Peyer's patch (tissue), 4 donors: ENCODE measurements at regions not wholly inside any gene's neighbourhood (a gene's known extent, or its start where the extent isn't known, plus 50 kb on each side); places are given as distances from the start of the nearest gene placed in this dataset.
A peak's percentile ranks its signal among the peaks of the same experiment; 100 is the strongest.

Experiments used
- DNase-seq, 3 donors: peaks; one replicate each; pipeline ENCODE4 v3.0.0-alpha.2; 2017 to 2019
- H3K27ac ChIP-seq, 4 donors: fragments of 200-600 bp; sonication (generic); one replicate each; pipeline ENCODE4 v1.5.1; 2016 to 2019
- H3K27me3 ChIP-seq, 2 donors: fragments of 200-600 bp; sonication (generic); one replicate each; pipeline ENCODE4 v1.5.1; 2019
- H3K36me3 ChIP-seq, 3 donors: fragments of 200-600 bp; sonication (generic); one replicate each; pipeline ENCODE4 v1.5.1; 2016 to 2019
- H3K4me1 ChIP-seq, 4 donors: fragments of 200-600 bp; sonication (generic); one replicate each; pipeline ENCODE4 v1.5.1; 2016 to 2019
- H3K4me3 ChIP-seq, 4 donors: fragments of 200-600 bp; sonication (generic); 1 replicate in 3 of 4; 2 replicates in 1 of 4; pipeline ENCODE4 v1.5.1; 2016 to 2019; ENCODE audit warnings: mild to moderate bottlenecking in 1 of 4
- H3K9me3 ChIP-seq, 4 donors: fragments of 200-600 bp; sonication (generic); one replicate each; pipeline ENCODE4 v1.5.1; 2016 to 2019; ENCODE audit warnings: mild to moderate bottlenecking in 1 of 4
- POLR2A ChIP-seq, 2 donors: fragments of 450-650 bp; IDR thresholded peaks; one replicate each; pipeline ENCODE4 v1.5.1; 2017; ENCODE audit warnings: antibody characterized with exemption in 2 of 2, mild to moderate bottlenecking in 2 of 2, moderate library complexity in 2 of 2
- TF ChIP-seq, protein P1 (sequence below), 6 experiments: fragments of 450-650 bp in 4 of 6; fragments of 200-600 bp in 2 of 6; sonication (generic) in 1 of 6; IDR thresholded peaks; one replicate each; pipeline ENCODE4 v1.5.1; 2017 to 2019; ENCODE audit warnings: antibody characterized with exemption in 6 of 6, mild to moderate bottlenecking in 3 of 6, moderate library complexity in 1 of 6

DNA sequence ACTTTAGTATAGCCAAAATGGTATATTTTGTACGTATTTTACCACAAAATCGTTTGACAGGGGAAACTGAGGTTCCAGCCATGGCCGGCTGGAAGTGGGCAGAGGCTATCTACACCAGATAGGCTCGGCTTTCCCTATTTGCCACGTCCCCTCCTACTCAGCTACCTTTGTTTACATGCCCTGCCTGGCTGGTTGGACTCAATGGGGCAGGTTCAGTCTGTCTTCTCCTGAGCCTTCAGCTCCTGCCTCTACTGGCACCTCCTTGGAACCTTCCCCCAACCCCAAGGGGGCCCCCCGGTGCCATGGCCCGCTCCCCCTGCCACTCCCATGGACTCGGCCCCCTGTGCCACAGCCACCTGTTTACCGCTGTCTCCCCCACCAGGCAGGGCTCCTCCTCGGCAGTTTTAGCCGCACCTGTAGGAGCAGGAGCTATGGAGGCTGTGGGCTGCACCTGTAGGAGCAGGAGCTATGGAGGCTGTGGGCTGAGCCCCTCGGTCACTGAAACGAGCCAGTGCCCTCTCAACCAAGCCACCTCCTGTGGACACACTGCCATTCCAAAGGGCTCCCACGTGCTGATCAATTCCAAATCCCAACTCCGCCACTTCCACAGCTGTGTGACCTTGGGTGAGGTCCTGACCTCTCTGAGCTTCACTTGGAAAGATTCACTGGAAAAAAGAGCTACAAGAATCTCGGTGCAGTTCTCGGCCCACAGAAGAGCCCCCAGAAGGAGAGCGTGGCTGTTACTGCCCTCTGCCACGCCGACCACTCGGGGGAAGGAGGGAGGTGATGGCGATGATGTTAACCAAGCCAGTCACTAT lies 62.2 kb downstream of the NCOR2 start:
- no peak for TF ChIP-seq POLR2A (IDR thresholded peaks at IDR 0.05)
- Histone ChIP-seq H3K27ac (peak overlapping the region in 3 of 4 donors; percentile 53 to 78 (median 63)), H3K27me3 (no peaks in the 10 kb centered on the region), H3K36me3 (no peaks in the 10 kb centered on the region), H3K4me1 (peaks cover 0 to 66% (median 0%) of the 10 kb centered on the region in 4 donors), H3K4me3 (no peak overlapping the region), H3K9me3 (no peaks in the 10 kb centered on the region)
- DNase-seq: no peak

DNA sequence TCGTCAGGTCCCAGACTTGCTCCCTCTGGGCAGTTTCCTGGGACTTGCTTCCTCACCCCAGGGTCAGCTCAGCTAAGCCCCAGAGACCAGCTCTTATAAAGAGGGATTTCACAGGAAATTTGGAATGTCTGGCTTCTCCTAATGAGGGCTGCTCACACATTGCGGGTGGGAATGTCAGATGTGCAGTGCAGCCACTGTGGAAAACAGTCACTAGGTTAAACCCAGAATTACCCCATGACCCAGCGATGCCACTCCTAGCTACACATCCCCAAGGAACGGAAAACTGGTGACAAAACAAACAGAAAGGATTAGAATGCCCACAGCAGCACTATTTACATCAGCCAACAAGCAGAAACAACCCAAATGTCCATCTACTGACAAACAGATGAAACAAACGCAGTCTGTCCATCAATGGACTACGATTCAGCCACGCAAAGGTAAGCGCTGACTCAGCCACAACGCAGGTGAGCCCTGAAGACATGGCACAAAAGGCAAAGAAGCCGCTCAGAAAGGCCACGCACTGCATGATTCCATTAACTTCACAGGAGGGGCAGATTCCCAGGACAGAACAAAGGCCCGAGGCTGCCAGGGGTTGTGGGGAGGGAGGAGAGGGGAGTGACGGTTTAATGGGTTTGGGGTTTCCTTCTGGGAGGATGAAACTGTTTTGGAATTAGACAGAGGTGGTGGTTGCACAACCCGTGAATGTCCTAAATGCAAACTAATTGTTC lies 63.0 kb downstream of the NCOR2 start:
- DNase-seq: no peak
- Histone ChIP-seq H3K9me3 (no peaks in the 10 kb centered on the region), H3K36me3 (no peaks in the 10 kb centered on the region), H3K27me3 (no peaks in the 10 kb centered on the region), H3K27ac (no peak overlapping the region), H3K4me3 (no peak overlapping the region), H3K4me1 (peaks cover 0 to 60% (median 0%) of the 10 kb centered on the region in 4 donors)
- no peak for TF ChIP-seq POLR2A (IDR thresholded peaks at IDR 0.05)
- TF ChIP-seq, protein P1, sequence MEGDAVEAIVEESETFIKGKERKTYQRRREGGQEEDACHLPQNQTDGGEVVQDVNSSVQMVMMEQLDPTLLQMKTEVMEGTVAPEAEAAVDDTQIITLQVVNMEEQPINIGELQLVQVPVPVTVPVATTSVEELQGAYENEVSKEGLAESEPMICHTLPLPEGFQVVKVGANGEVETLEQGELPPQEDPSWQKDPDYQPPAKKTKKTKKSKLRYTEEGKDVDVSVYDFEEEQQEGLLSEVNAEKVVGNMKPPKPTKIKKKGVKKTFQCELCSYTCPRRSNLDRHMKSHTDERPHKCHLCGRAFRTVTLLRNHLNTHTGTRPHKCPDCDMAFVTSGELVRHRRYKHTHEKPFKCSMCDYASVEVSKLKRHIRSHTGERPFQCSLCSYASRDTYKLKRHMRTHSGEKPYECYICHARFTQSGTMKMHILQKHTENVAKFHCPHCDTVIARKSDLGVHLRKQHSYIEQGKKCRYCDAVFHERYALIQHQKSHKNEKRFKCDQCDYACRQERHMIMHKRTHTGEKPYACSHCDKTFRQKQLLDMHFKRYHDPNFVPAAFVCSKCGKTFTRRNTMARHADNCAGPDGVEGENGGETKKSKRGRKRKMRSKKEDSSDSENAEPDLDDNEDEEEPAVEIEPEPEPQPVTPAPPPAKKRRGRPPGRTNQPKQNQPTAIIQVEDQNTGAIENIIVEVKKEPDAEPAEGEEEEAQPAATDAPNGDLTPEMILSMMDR (IDR thresholded peaks at IDR 0.05): no peak

DNA sequence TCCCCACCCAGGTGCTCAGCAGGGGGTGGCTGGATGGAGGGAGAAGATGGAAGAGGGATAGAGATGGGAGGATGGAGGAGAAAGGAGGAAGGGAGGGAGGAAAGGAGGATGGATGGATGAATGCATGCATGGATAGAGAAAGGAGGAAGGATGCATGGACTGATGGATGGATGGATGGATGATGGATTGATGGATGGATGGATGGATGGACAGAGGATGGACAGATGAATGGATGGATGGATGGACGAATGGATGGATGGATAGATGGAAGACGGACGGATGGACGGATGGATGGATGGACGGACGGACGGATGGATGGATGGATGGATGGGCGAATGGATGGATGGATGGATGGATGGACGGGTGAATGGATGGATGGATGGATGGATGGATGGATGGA lies 64.1 kb downstream of the NCOR2 start:
- peaks cover 0 to 60% (median 0%) of the 10 kb centered on the region in 4 donors for H3K4me1 ChIP-seq
- no peak overlapping the region for H3K27ac ChIP-seq
- H3K36me3 ChIP-seq: no peaks in the 10 kb centered on the region
- DNase-seq: no peak
- no peaks in the 10 kb centered on the region for H3K9me3 ChIP-seq
- H3K4me3 ChIP-seq: no peak overlapping the region
- H3K27me3 ChIP-seq: no peaks in the 10 kb centered on the region
- TF ChIP-seq, protein P1 (IDR thresholded peaks at IDR 0.05): no peak
- TF ChIP-seq POLR2A (IDR thresholded peaks at IDR 0.05): no peak

DNA sequence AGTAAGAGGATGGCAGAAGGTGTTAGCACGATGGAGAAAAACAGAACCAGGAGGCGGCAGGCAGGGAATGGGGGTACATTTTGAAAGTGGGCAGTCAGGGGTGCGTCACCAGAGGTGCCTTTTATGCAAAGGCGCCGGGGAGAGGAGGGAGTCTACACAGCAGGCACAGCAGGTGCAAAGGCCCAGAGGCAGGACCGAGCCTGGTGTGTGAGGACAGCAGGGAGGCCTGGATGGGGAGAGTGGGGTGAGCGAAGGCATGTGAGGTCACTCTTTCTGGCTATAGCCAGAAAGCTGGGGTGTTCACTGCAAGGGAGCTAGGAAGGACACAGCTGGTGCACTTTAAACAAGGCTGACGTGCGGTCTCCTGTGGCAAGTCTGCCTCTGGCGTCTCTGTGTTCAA lies 65.0 kb downstream of the NCOR2 start:
- H3K4me1 ChIP-seq: peaks cover 0 to 60% (median 0%) of the 10 kb centered on the region in 4 donors
- H3K27ac ChIP-seq: no peak overlapping the region
- TF ChIP-seq POLR2A (IDR thresholded peaks at IDR 0.05): no peak
- TF ChIP-seq, protein P1 (IDR thresholded peaks at IDR 0.05): no peak

DNA sequence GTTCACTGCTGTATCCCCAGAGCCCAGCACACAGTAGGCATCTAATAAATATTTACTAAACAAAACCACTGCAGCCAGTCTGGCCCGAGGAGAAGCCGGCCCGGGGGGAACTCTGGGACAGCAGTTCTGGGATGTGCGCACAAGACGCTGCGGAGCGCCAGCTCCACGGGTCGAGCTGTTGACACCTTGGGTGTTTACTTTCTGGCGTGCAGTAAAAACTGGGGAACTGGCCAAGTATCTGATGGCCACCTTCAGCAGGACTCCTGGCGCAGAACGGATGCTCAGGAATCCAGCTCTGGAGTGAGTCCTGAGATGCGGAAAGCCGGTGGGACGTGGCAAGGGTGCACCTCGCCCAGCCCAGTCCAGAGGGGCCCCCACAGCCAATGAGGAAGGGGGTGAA lies 65.6 kb downstream of the NCOR2 start:
- H3K4me1 ChIP-seq: peaks cover 0 to 60% (median 0%) of the 10 kb centered on the region in 4 donors
- H3K9me3 ChIP-seq: no peaks in the 10 kb centered on the region
- H3K27ac ChIP-seq: no peak overlapping the region
- no peak overlapping the region for H3K4me3 ChIP-seq
- no peak for DNase-seq
- no peaks in the 10 kb centered on the region for H3K27me3 ChIP-seq
- no peaks in the 10 kb centered on the region for H3K36me3 ChIP-seq
- TF ChIP-seq POLR2A (IDR thresholded peaks at IDR 0.05): no peak
- TF ChIP-seq, protein P1 (IDR thresholded peaks at IDR 0.05): no peak

More for the DNA sequence above, 65.0 kb downstream of the NCOR2 start:
- Histone ChIP-seq H3K4me3 (no peak overlapping the region), H3K27me3 (no peaks in the 10 kb centered on the region), H3K9me3 (no peaks in the 10 kb centered on the region), H3K36me3 (no peaks in the 10 kb centered on the region)
- no peak for DNase-seq

DNA sequence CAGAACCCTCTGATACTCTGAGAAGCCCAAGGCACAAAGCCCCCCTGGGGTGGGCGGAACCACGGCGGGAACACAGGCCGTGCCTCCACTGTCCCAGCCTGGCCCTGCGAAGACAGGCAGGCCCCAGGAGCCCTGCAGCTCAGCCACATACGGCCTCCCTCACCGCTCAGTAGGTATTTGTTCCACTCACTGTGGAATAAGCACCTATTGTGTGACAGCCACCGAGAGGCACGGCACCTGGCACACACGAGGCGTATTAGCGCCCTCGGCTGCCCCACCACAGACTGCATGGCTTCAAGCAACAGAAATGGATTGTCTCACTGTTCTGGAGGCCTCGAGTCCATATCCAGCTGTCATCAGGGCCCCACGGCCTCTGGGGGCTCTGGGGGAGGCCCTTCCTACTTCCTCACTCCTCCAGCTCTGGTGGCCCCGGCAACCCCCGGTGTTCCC lies 66.3 kb downstream of the NCOR2 start:
- H3K27ac ChIP-seq: no peak overlapping the region
- H3K4me1 ChIP-seq: peaks cover 0 to 60% (median 3%) of the 10 kb centered on the region in 4 donors
- H3K36me3 ChIP-seq: no peaks in the 10 kb centered on the region
- no peak for TF ChIP-seq POLR2A (IDR thresholded peaks at IDR 0.05)
- TF ChIP-seq, protein P1 (IDR thresholded peaks at IDR 0.05): no peak
- no peaks in the 10 kb centered on the region for H3K9me3 ChIP-seq
- H3K27me3 ChIP-seq: no peaks in the 10 kb centered on the region
- DNase-seq: no peak
- H3K4me3 ChIP-seq: no peak overlapping the region
